ENCODE measurements at regions not wholly inside any gene's neighbourhood (a gene's known extent, or its start where the extent isn't known, plus 50 kb on each side); places are given as distances from the start of the nearest gene placed in this dataset.

DNA sequence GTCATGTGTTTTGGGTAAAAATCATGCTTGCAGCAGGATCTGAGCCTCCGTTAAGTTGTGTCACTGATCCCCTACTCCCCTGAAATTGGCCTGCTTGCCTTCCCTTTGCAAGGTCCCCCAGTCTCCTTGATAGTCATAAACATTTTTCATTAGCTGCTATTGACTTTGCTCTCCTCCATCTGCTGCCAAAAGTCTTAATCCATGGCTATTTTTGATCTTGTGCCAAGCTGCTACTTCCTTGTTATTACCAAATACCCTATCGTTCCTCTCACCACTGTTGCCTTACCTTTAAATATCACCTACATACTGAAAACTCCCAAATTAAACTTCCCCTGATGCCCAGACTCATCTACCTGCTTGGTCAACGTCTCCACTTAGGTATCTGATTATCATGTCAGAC is 148.3 kb downstream of the PHLDA1 start:
- no peak for TF ChIP-seq SMC3 (IDR thresholded peaks at IDR 0.05; ENCODE audit: low read depth, low read length)
- TF ChIP-seq BHLHE40 (IDR thresholded peaks at IDR 0.05; ENCODE audit: low read depth, low read length), result no peak
- TF ChIP-seq MXI1 (IDR thresholded peaks at IDR 0.05; ENCODE audit: borderline replicate concordance, low read depth, low read length), result no peak
- TF ChIP-seq FOS (IDR thresholded peaks at IDR 0.05; ENCODE audit: low read depth, low read length), result no peak
- no peak for TF ChIP-seq NFE2L2 (IDR thresholded peaks at IDR 0.05; ENCODE audit: low read depth, low read length)
- no peak for TF ChIP-seq USF2 (IDR thresholded peaks at IDR 0.05; ENCODE audit: low read depth, low read length)
- no peak for TF ChIP-seq MAZ (IDR thresholded peaks at IDR 0.05; ENCODE audit: borderline replicate concordance, low read depth, low read length)
- TF ChIP-seq CHD1 (IDR thresholded peaks at IDR 0.05; ENCODE audit: low read depth, low read length), result no peak
- CTCF ChIA-PET, result no interaction called here

More for the DNA sequence above, 148.3 kb downstream of the PHLDA1 start:
- Histone ChIP-seq H3K4me3 (ENCODE audit: insufficient read depth, low read depth, low read length) (no peak overlapping the region), H4K5ac (ENCODE audit: low read depth, low read length) (no peak overlapping the region), H3K14ac (replicated peaks; ENCODE audit: low read depth, low read length) (no peak overlapping the region), H2AFZ (replicated peaks; ENCODE audit: low read length, poor library complexity) (no peak overlapping the region), H3K56ac (ENCODE audit: extremely low read depth, insufficient read depth, low read length) (no peak overlapping the region), H3K27me3 (ENCODE audit: control insufficient read depth, insufficient read depth, low read length) (no peaks in the 10 kb centered on the region), H2BK120ac (ENCODE audit: low read depth, low read length) (0 out of 2 replicates have a peak overlapping the region, but pooled peaks have one; percentile 11), H3K36me3 (ENCODE audit: control insufficient read depth, insufficient read depth, low read length) (no peaks in the 10 kb centered on the region), H4K8ac (ENCODE audit: low read depth in 2 of 2, low read length in 2 of 2) (no peak overlapping the region; a peak in 1 of 4 replicates), H4K91ac (ENCODE audit: insufficient read depth, low read depth, low read length) (peak overlapping the region; percentile 25; the same call in 1 of the 2 replicates), H2AK5ac (ENCODE audit: low read depth, low read length) (peak overlapping the region; percentile 68; the same call in 1 of the 2 replicates), H4K20me1 (ENCODE audit: insufficient read depth, low read length) (no peaks in the 10 kb centered on the region), H3K4me1 (ENCODE audit: control insufficient read depth, insufficient read depth, low read length) (no peaks in the 10 kb centered on the region), H2BK15ac (ENCODE audit: low read depth, low read length) (peak overlapping the region; percentile 81; the same call in 2 of the 3 replicates), H3K9ac (ENCODE audit: low read depth, low read length) (no peak overlapping the region), H3K4ac (ENCODE audit: low read depth, low read length) (peak overlapping the region; percentile 18), H3K9me3 (ENCODE audit: control insufficient read depth, insufficient read depth, low read length) (no peaks in the 10 kb centered on the region), H3K18ac (ENCODE audit: low read depth, low read length) (no peak overlapping the region), H2AK9ac (replicated peaks; ENCODE audit: low read depth, low read length, poor library complexity) (no peak overlapping the region), H3K23ac (ENCODE audit: low read depth, low read length) (0 out of 2 replicates have a peak overlapping the region, but pooled peaks have one; percentile 11), H3K79me1 (ENCODE audit: low read depth in 1 of 2, low read length in 2 of 2) (no peaks in the 10 kb centered on the region), H2BK20ac (ENCODE audit: low read depth, low read length) (peak overlapping the region; percentile 12; the same call in 1 of the 2 replicates), H3K9me1 (ENCODE audit: insufficient read depth, low read length) (peaks cover 2% of the 10 kb centered on the region; the same call in 1 of the 2 replicates), H3K4me2 (ENCODE audit: low read depth, low read length) (no peak overlapping the region), H3K27ac (ENCODE audit: insufficient read depth, low read length) (no peak overlapping the region), H2BK5ac (ENCODE audit: low read depth, low read length, poor library complexity, severe bottlenecking) (no peak overlapping the region)
- intact Hi-C loops (cut with micrococcal nuclease) (loop anchor here (5.0 kb wide), 1 partner anchor 49 kb away; no protein-coding TSS in a partner anchor), dilution Hi-C loops (cut with HindIII; ENCODE audit: low sequenced_read_pairs, unreplicated experiment) (no loop called here), in situ Hi-C loops (cut with MboI; ENCODE audit: low sequenced_read_pairs) (no loop called here)
- DNase-seq (no peak), ATAC-seq (ENCODE audit: low read depth) (no peak)
- 51% methylated on average over 2 of the region's 3 CpGs; no CpG with 5 or more reads in 1 of the 2 experiments for WGBS, 2 experiments (ENCODE audit: extremely low coverage in 2 of 2, insufficient read length in 1 of 2)
- POLR2A ChIA-PET (ENCODE audit: unreplicated experiment), result no interaction called here
- BruUV-seq (replicated peaks), result no TSS peak
